Neural cell (in vitro differentiated cells): ENCODE measurements at regions not wholly inside any gene's neighbourhood (a gene's known extent, or its start where the extent isn't known, plus 50 kb on each side); places are given as distances from the start of the nearest gene placed in this dataset.

Source experiments
- H2AFZ ChIP-seq: fragments of 200-600, 300-800 bp; sonication (generic), shearing (Covaris generic); 2 replicates; pipeline ENCODE4 v1.6.0; 2014; ENCODE audit warnings: low read depth, mild to moderate bottlenecking, antibody characterized with exemption, low read length, moderate library complexity
- H3F3A ChIP-seq: fragments of 200-600 bp; shearing (Covaris generic); 2 replicates; pipeline ENCODE4 v1.6.1; 2016; ENCODE audit warnings: mild to moderate bottlenecking, moderate library complexity, mixed read lengths, antibody characterized with exemption, low read length; ENCODE audit not compliant: insufficient read depth, poor library complexity, severe bottlenecking
- H3K27ac ChIP-seq: fragments of 200-600, 300-800 bp; sonication (generic), shearing (Covaris generic); 2 replicates; pipeline ENCODE4 v1.5.1; 2014; ENCODE audit warnings: mild to moderate bottlenecking, low read length, moderate library complexity
- H3K27me3 ChIP-seq: fragments of 300-800, 200-600 bp; sonication (generic), shearing (Covaris generic); 2 replicates; pipeline ENCODE4 v1.6.0; 2014; ENCODE audit warnings: mild to moderate bottlenecking, low read depth, low read length, moderate library complexity; ENCODE audit not compliant: insufficient read depth
- H3K36me3 ChIP-seq: fragments of 300-800, 200-600 bp; sonication (generic), shearing (Covaris generic); 2 replicates; pipeline ENCODE4 v1.5.1; 2014; ENCODE audit warnings: mild to moderate bottlenecking, antibody characterized with exemption, low read length, moderate library complexity; ENCODE audit not compliant: insufficient read depth
- H3K4me2 ChIP-seq: fragments of 300-800, 200-600 bp; sonication (generic), shearing (Covaris generic); 2 replicates; pipeline ENCODE4 v1.6.0; 2014; ENCODE audit warnings: mild to moderate bottlenecking, low read length
- H3K4me3 ChIP-seq: fragments of 300-800, 200-600 bp; sonication (generic), shearing (Covaris generic); 2 replicates; pipeline ENCODE4 v1.5.1; 2014; ENCODE audit warnings: mild to moderate bottlenecking, low read length, moderate library complexity
- H3K79me2 ChIP-seq: fragments of 200-600 bp; shearing (Covaris generic); replicated peaks from 2 replicates; pipeline ENCODE4 v1.6.0; 2014; ENCODE audit warnings: mild to moderate bottlenecking, low read length, moderate library complexity; ENCODE audit not compliant: insufficient read depth
- H3K9ac ChIP-seq: fragments of 300-800, 200-600 bp; sonication (generic), shearing (Covaris generic); 2 replicates; pipeline ENCODE4 v1.6.1; 2016; ENCODE audit warnings: mild to moderate bottlenecking, low read length, mixed read lengths
- H3K9me2 ChIP-seq: fragments of 200-600 bp; shearing (Covaris generic); 2 replicates; pipeline ENCODE4 v1.6.1; 2016; ENCODE audit warnings: mild to moderate bottlenecking, low read length, mixed read lengths; ENCODE audit not compliant: insufficient read depth
- H3K9me3 ChIP-seq: fragments of 200-600, 300-800 bp; sonication (generic), shearing (Covaris generic); 2 replicates; pipeline ENCODE4 v1.6.1; 2016; ENCODE audit warnings: mild to moderate bottlenecking, mixed run types, low read length, moderate library complexity, mixed read lengths
- H4K20me1 ChIP-seq: fragments of 200-600 bp; shearing (Covaris generic); 2 replicates; pipeline ENCODE4 v1.6.1; 2016; ENCODE audit warnings: mild to moderate bottlenecking, mixed run types; ENCODE audit not compliant: insufficient read depth
- EP300 ChIP-seq: fragments of 450-650 bp; conservative IDR thresholded peaks from 2 replicates; pipeline ENCODE4 v1.6.1; 2014; ENCODE audit warnings: antibody characterized with exemption, mild to moderate bottlenecking, moderate library complexity; ENCODE audit not compliant: poor library complexity, severe bottlenecking
- EZH2 ChIP-seq: fragments of 200-600, 300-800 bp; shearing (Covaris generic), sonication (generic); IDR thresholded peaks from 2 replicates; pipeline ENCODE4 v1.6.1; 2014; ENCODE audit warnings: antibody characterized with exemption, low read length, borderline replicate concordance, mild to moderate bottlenecking; ENCODE audit not compliant: insufficient read depth, poor library complexity, severe bottlenecking
- MXI1 ChIP-seq: fragments of 450-650 bp; conservative IDR thresholded peaks from 2 replicates; pipeline ENCODE4 v1.6.1; 2014; ENCODE audit warnings: antibody characterized with exemption, mild to moderate bottlenecking; ENCODE audit not compliant: poor library complexity, severe bottlenecking
- RAD21 ChIP-seq: fragments of 450-650 bp; conservative IDR thresholded peaks from 2 replicates; pipeline ENCODE4 v1.6.1; 2014; ENCODE audit warnings: antibody characterized with exemption, mild to moderate bottlenecking, moderate library complexity
- TAF1 ChIP-seq: IDR thresholded peaks from 2 replicates; pipeline ENCODE4 v1.6.1; 2012; ENCODE audit warnings: low read depth
- TF ChIP-seq, protein P1 (sequence below): IDR thresholded peaks from 2 replicates; pipeline ENCODE4 v1.6.1; 2012; ENCODE audit warnings: borderline replicate concordance

DNA sequence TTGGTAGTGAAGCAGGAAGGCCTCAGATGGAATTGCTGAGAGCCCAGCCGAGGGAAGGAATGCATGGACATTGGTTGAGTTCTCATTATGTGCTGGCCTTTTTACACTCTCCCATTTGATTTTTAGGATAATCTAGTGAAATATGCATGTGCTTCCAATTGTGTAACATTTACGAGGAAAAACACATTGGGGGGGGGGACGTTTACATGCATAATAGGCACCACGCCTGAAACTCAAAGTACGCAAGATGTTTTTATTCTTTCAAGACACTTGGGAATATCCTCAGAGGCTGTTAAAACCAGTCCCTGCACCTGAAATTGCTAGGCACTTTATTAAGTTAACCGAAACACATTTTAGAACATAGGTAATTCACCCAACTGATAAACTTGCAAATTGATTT, 118.5 kb upstream of the CDH4 start:
- no peaks in the 10 kb centered on the region for H3F3A ChIP-seq
- no peaks in the 10 kb centered on the region for H4K20me1 ChIP-seq
- H3K79me2 ChIP-seq: no peaks in the 10 kb centered on the region

DNA sequence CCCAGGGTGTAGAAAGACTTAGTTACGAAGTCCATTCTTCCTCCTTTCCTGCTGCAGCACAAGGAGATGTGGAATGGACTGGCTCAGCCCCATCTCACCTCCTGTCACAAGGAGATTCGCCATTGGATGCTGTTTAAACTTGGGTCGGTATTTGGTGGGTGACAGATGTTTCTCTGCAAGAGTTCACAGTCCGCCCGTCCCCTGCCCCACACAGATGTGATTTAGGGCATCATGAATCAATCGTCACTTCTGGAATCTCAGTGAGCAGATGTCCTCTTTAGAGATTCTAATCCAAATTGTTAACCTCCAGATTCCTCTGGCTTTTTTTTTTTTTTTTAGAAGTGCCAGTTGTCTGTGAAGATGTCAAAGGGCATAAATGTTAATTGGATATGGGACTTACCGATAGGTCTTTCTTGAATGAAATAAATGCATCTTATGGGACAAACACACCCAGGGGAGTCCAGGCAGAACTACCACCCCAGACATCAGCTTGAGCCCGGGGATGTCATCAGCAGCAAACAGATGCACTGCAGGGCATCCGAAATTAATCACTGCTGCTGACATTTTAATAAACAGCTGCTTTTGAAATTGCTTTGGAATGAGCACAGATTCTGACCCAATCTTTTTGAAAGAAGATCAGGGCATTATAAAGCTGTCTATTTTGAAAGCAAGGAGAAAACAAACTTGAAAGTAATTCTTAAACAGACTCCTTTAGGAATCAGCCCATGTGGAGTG, 117.6 kb upstream of the CDH4 start:
- no peak overlapping the region for H2AFZ ChIP-seq

More for the DNA sequence above, 118.5 kb upstream of the CDH4 start:
- Histone ChIP-seq H3K27me3 (no peaks in the 10 kb centered on the region), H3K36me3 (no peaks in the 10 kb centered on the region), H3K27ac (no peak overlapping the region), H2AFZ (no peak overlapping the region), H3K4me3 (no peak overlapping the region), H3K4me2 (no peak overlapping the region), H3K9me3 (no peaks in the 10 kb centered on the region), H3K9me2 (no peaks in the 10 kb centered on the region), H3K9ac (no peak overlapping the region)
- TF ChIP-seq TAF1: no peak
- no peak for TF ChIP-seq MXI1
- TF ChIP-seq RAD21: no peak
- TF ChIP-seq, protein P1, sequence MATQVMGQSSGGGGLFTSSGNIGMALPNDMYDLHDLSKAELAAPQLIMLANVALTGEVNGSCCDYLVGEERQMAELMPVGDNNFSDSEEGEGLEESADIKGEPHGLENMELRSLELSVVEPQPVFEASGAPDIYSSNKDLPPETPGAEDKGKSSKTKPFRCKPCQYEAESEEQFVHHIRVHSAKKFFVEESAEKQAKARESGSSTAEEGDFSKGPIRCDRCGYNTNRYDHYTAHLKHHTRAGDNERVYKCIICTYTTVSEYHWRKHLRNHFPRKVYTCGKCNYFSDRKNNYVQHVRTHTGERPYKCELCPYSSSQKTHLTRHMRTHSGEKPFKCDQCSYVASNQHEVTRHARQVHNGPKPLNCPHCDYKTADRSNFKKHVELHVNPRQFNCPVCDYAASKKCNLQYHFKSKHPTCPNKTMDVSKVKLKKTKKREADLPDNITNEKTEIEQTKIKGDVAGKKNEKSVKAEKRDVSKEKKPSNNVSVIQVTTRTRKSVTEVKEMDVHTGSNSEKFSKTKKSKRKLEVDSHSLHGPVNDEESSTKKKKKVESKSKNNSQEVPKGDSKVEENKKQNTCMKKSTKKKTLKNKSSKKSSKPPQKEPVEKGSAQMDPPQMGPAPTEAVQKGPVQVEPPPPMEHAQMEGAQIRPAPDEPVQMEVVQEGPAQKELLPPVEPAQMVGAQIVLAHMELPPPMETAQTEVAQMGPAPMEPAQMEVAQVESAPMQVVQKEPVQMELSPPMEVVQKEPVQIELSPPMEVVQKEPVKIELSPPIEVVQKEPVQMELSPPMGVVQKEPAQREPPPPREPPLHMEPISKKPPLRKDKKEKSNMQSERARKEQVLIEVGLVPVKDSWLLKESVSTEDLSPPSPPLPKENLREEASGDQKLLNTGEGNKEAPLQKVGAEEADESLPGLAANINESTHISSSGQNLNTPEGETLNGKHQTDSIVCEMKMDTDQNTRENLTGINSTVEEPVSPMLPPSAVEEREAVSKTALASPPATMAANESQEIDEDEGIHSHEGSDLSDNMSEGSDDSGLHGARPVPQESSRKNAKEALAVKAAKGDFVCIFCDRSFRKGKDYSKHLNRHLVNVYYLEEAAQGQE: no peak

More for the DNA sequence above, 117.6 kb upstream of the CDH4 start:
- Histone ChIP-seq H3K27ac (no peak overlapping the region), H3K9me3 (no peaks in the 10 kb centered on the region), H3K79me2 (no peaks in the 10 kb centered on the region), H3K4me2 (no peak overlapping the region), H3K9me2 (no peaks in the 10 kb centered on the region), H3K4me3 (no peak overlapping the region), H4K20me1 (no peaks in the 10 kb centered on the region), H3K36me3 (no peaks in the 10 kb centered on the region), H3K27me3 (no peaks in the 10 kb centered on the region), H3K9ac (no peak overlapping the region), H3F3A (no peaks in the 10 kb centered on the region)
- TF ChIP-seq EZH2 (no peak), MXI1 (no peak), EP300 (no peak), RAD21 (no peak), TAF1 (no peak)
- TF ChIP-seq, protein P1: no peak
